GM11168 (cell line): ENCODE measurements at regions not wholly inside any gene's neighbourhood (a gene's known extent, or its start where the extent isn't known, plus 50 kb on each side); places are given as distances from the start of the nearest gene placed in this dataset.

Experiments used
- in situ Hi-C: fragments of 300-500 bp; cut with MboI; formaldehyde crosslinking; loops from one replicate; pipeline ENCODE4 v1.12.0; 2022; ENCODE audit warnings: low sequenced_read_pairs; ENCODE audit not compliant: unreplicated experiment

GRCh38 chr12:92199819-92200576, 54.4 kb upstream of the BTG1 start:
- in situ Hi-C loops, result no loop called here

- in situ Hi-C loops, result no loop called here
Observed at GRCh38 chr12:92197815-92198214, 52.2 kb upstream of the BTG1 start.

GRCh38 chr12:92196368-92196767, 50.7 kb upstream of the BTG1 start:
- in situ Hi-C loops, result no loop called here
